HepG2 (cell line): ENCODE measurements at regions not wholly inside any gene's neighbourhood (a gene's known extent, or its start where the extent isn't known, plus 50 kb on each side); places are given as distances from the start of the nearest gene placed in this dataset.

Experiments
- ELF3 ChIP-seq: IDR thresholded peaks from 2 replicates; pipeline ENCODE4 v1.6.1; 2016; ENCODE audit warnings: missing genetic modification reagents, missing compliant biosample characterization
- FOXP4 ChIP-seq: sonication (generic); formaldehyde crosslinking; IDR thresholded peaks from 2 replicates; pipeline ENCODE4 v1.4.0; 2020; ENCODE audit warnings: missing genetic modification reagents
- KDM2A ChIP-seq: sonication (generic); formaldehyde crosslinking; IDR thresholded peaks from 2 replicates; pipeline ENCODE4 v1.4.0; 2020; ENCODE audit warnings: low read depth, missing genetic modification reagents, borderline replicate concordance
- KLF11 ChIP-seq: IDR thresholded peaks from 2 replicates; pipeline ENCODE4 v1.6.1; 2016; ENCODE audit warnings: missing compliant biosample characterization
- KLF16 ChIP-seq, 2 experiments: sonication (generic) in 1 of 2; formaldehyde crosslinking in 1 of 2; IDR thresholded peaks; 2 replicates each; pipeline versions ENCODE4 v1.6.1 to v1.8.0; 2016 to 2023; ENCODE audit warnings: missing genetic modification reagents in 2 of 2, missing compliant biosample characterization in 1 of 2
- MIER2 ChIP-seq: IDR thresholded peaks from 2 replicates; pipeline ENCODE4 v1.6.1; 2016; ENCODE audit warnings: missing biosample characterization, missing genetic modification reagents
- ONECUT2 ChIP-seq: sonication (generic); formaldehyde crosslinking; IDR thresholded peaks from 2 replicates; pipeline ENCODE4 v1.4.0; 2020; ENCODE audit warnings: missing genetic modification reagents
- PHF5A ChIP-seq: IDR thresholded peaks from one replicate; pipeline ENCODE4 v1.6.1; 2018; ENCODE audit warnings: low read depth, missing genetic modification reagents; ENCODE audit not compliant: unreplicated experiment
- SIN3B ChIP-seq: fragments of 150-350 bp; IDR thresholded peaks from 2 replicates; pipeline ENCODE4 v1.6.1; 2014; ENCODE audit warnings: low read length
- SIX1 ChIP-seq: sonication (generic); formaldehyde crosslinking; IDR thresholded peaks from 2 replicates; pipeline ENCODE4 v1.4.0; 2020; ENCODE audit warnings: missing genetic modification reagents, borderline replicate concordance
- SRF ChIP-seq: IDR thresholded peaks from 2 replicates; pipeline ENCODE4 v1.6.1; 2011; ENCODE audit warnings: mild to moderate bottlenecking, low read depth, low read length, moderate library complexity
- ZBTB26 ChIP-seq: IDR thresholded peaks from 2 replicates; pipeline ENCODE4 v1.6.1; 2016; ENCODE audit warnings: missing compliant biosample characterization, missing genetic modification reagents, borderline replicate concordance
- ZFY ChIP-seq: sonication (generic); formaldehyde crosslinking; IDR thresholded peaks from 2 replicates; pipeline ENCODE4 v1.4.0; 2020; ENCODE audit warnings: missing genetic modification reagents
- ZNF784 ChIP-seq: sonication (generic); formaldehyde crosslinking; IDR thresholded peaks from 2 replicates; pipeline ENCODE4 v1.5.1; 2020; ENCODE audit warnings: missing genetic modification reagents, mild to moderate bottlenecking, borderline replicate concordance

- TF ChIP-seq KDM2A (CRISPR knock-in tag) (no peak), SRF (no peak), SIX1 (CRISPR knock-in tag) (no peak), ZFY (CRISPR knock-in tag) (no peak), FOXP4 (no peak), PHF5A (CRISPR knock-in tag) (no peak), ELF3 (CRISPR knock-in tag) (no peak), ONECUT2 (CRISPR knock-in tag) (no peak), ZBTB26 (no peak), KLF11 (CRISPR knock-in tag) (no peak), SIN3B (no peak), MIER2 (CRISPR knock-in tag) (no peak), ZNF784 (CRISPR knock-in tag) (no peak), KLF16 (CRISPR knock-in tag; IDR thresholded peaks at IDR 0.05) (no peak)
Observed at GRCh38 chr15:81828135-81828534, 217.7 kb downstream of the MEX3B start (continued).
